Activated gamma-delta T cell (primary cell): ENCODE measurements at regions not wholly inside any gene's neighbourhood (a gene's known extent, or its start where the extent isn't known, plus 50 kb on each side); places are given as distances from the start of the nearest gene placed in this dataset.

Experiments used
- DNase-seq: peaks from one replicate; lab custom pipeline; 2025; lab: John Stamatoyannopoulos, UW

- DNase-seq: no peak
Observed at GRCh38 chr5:40385544-40385943, 294.2 kb upstream of the PTGER4 start.

- DNase-seq: no peak
Observed at GRCh38 chr5:40384782-40385390, 294.8 kb upstream of the PTGER4 start.

GRCh38 chr5:40383749-40384651 is 295.7 kb upstream of the PTGER4 start:
- DNase-seq: no peak

- DNase-seq: no peak
Observed at GRCh38 chr5:40381676-40382363, 297.9 kb upstream of the PTGER4 start.

GRCh38 chr5:40381016-40381415 is 298.7 kb upstream of the PTGER4 start:
- DNase-seq: no peak

GRCh38 chr5:40378396-40379177 is 301.1 kb upstream of the PTGER4 start:
- no peak for DNase-seq

- no peak for DNase-seq
Observed at GRCh38 chr5:40376566-40376965, 303.1 kb upstream of the PTGER4 start.

- no peak for DNase-seq
Observed at GRCh38 chr5:40374853-40375252, 304.9 kb upstream of the PTGER4 start.

GRCh38 chr5:40368200-40368599 is 311.5 kb upstream of the PTGER4 start:
- DNase-seq: no peak

GRCh38 chr5:40367255-40367654 is 312.5 kb upstream of the PTGER4 start:
- DNase-seq: no peak

GRCh38 chr5:40365342-40366330 is 314.1 kb upstream of the PTGER4 start:
- DNase-seq: no peak

GRCh38 chr5:40364441-40364840 is 315.3 kb upstream of the PTGER4 start:
- no peak for DNase-seq

- no peak for DNase-seq
Observed at GRCh38 chr5:40361378-40361777, 318.3 kb upstream of the PTGER4 start.

GRCh38 chr5:40360685-40361084 is 319.0 kb upstream of the PTGER4 start:
- DNase-seq: no peak

GRCh38 chr5:40359832-40360231 is 319.9 kb upstream of the PTGER4 start:
- DNase-seq: no peak

- DNase-seq: no peak
Observed at GRCh38 chr5:40359093-40359492, 320.6 kb upstream of the PTGER4 start.

- DNase-seq: no peak
Observed at GRCh38 chr5:40356248-40356647, 323.5 kb upstream of the PTGER4 start.

- DNase-seq: no peak
Observed at GRCh38 chr5:40355846-40356245, 323.9 kb upstream of the PTGER4 start.

GRCh38 chr5:40355181-40355580 is 324.5 kb upstream of the PTGER4 start:
- DNase-seq: no peak

- no peak for DNase-seq
Observed at GRCh38 chr5:40354171-40354570, 325.5 kb upstream of the PTGER4 start.

- no peak for DNase-seq
Observed at GRCh38 chr5:40353442-40353841, 326.3 kb upstream of the PTGER4 start.
